ENCODE measurements at regions not wholly inside any gene's neighbourhood (a gene's known extent, or its start where the extent isn't known, plus 50 kb on each side); places are given as distances from the start of the nearest gene placed in this dataset.

GRCh38 chr2:216914491-216914890 lies 54.6 kb upstream of the TNP1 start:
- no peaks in the 10 kb centered on the region for H3K9me3 ChIP-seq
- H3K4me1 ChIP-seq, result no peaks in the 10 kb centered on the region
- WGBS, 5 donors, result 76 to 91% (median 84%) methylated on average over 3 of the region's 3 CpGs
- H3K27ac ChIP-seq, result no peak overlapping the region
- H3K4me3 ChIP-seq, result no peak overlapping the region
- no peak for DNase-seq
- no peaks in the 10 kb centered on the region for H3K36me3 ChIP-seq
- H3K27me3 ChIP-seq, result no peaks in the 10 kb centered on the region
- TF ChIP-seq POLR2AphosphoS5 (IDR thresholded peaks at IDR 0.05), result no peak
- TF ChIP-seq CTCF (IDR thresholded peaks at IDR 0.05), result no peak
- no peak for TF ChIP-seq EP300 (IDR thresholded peaks at IDR 0.05)
- no peak for TF ChIP-seq POLR2A (IDR thresholded peaks at IDR 0.05)
- intact Hi-C loops (cut with DNase I; ENCODE audit: low total_unique reads), result no loop called here

DNA sequence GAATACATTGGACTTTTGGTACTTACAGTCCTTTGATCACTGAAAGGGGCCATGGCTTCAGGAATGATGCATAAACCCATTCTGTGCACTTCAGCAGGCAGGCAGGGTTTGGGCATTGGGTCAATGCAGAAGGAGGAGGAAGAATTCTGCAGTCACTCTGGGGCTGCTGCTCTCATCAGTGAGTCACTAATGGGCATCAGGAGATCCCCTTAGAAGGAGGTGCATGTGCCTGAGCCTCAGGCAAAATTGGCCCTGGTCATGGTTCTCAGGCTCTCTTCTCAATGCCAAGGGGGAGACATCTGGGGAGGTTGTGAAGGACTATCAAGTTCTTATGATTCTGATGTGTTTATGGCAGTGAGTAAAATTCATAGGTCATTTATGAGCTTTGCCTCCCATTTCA lies 52.0 kb upstream of the TNP1 start:
- H3K36me3 ChIP-seq, result no peaks in the 10 kb centered on the region
- no peaks in the 10 kb centered on the region for H3K27me3 ChIP-seq
- no peak overlapping the region for H3K4me3 ChIP-seq
- H3K9me3 ChIP-seq, result no peaks in the 10 kb centered on the region
- no peak for TF ChIP-seq POLR2A (IDR thresholded peaks at IDR 0.05)
- TF ChIP-seq CTCF (IDR thresholded peaks at IDR 0.05), result no peak
- TF ChIP-seq EP300 (IDR thresholded peaks at IDR 0.05), result no peak
- TF ChIP-seq POLR2AphosphoS5 (IDR thresholded peaks at IDR 0.05), result no peak
- no peak overlapping the region for H3K27ac ChIP-seq
- no peak for DNase-seq
- intact Hi-C loops (cut with DNase I; ENCODE audit: low total_unique reads), result no loop called here
- no peaks in the 10 kb centered on the region for H3K4me1 ChIP-seq

DNA sequence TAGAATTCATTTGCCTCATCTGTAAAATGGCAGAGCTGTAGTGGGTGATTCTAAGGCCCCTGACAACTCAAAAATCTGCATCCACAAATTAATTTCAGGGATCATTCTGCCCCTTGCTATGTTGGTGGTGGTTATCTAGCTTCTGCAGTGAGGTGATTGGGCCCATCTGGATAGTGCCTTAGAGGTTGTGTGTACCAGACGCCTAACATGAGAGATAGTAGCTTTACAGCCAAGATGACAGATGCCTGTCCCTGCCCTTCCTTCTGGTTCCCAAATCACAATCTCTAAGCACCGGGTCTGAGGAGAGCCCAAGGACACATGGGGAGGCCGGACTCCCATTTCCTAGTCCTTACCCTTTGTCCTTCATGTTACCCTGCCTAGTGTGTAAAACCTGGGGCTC lies 51.1 kb upstream of the TNP1 start:
- Histone ChIP-seq H3K4me1 (no peaks in the 10 kb centered on the region), H3K4me3 (no peak overlapping the region), H3K36me3 (no peaks in the 10 kb centered on the region), H3K9me3 (no peaks in the 10 kb centered on the region), H3K27ac (no peak overlapping the region), H3K27me3 (no peaks in the 10 kb centered on the region)
- 77 to 86% (median 85%) methylated on average over 3 of the region's 3 CpGs for WGBS, 5 donors
- TF ChIP-seq POLR2A (IDR thresholded peaks at IDR 0.05), result no peak
- TF ChIP-seq CTCF (IDR thresholded peaks at IDR 0.05), result no peak
- no peak for TF ChIP-seq EP300 (IDR thresholded peaks at IDR 0.05)
- TF ChIP-seq POLR2AphosphoS5 (IDR thresholded peaks at IDR 0.05), result no peak
- DNase-seq, result no peak
- intact Hi-C loops (cut with DNase I; ENCODE audit: low total_unique reads), result no loop called here

- Histone ChIP-seq H3K27ac (no peak overlapping the region), H3K4me3 (no peak overlapping the region), H3K36me3 (no peaks in the 10 kb centered on the region), H3K9me3 (no peaks in the 10 kb centered on the region), H3K27me3 (no peaks in the 10 kb centered on the region), H3K4me1 (no peaks in the 10 kb centered on the region)
- intact Hi-C loops (cut with DNase I; ENCODE audit: low total_unique reads), result no loop called here
- WGBS, 5 donors, result 51 to 73% (median 60%) methylated on average over 8 of the region's 8 CpGs
- TF ChIP-seq POLR2A (IDR thresholded peaks at IDR 0.05) (no peak), CTCF (IDR thresholded peaks at IDR 0.05) (no peak), POLR2AphosphoS5 (IDR thresholded peaks at IDR 0.05) (no peak), EP300 (IDR thresholded peaks at IDR 0.05) (no peak)
- no peak for DNase-seq
Observed at GRCh38 chr2:216909541-216910210, 49.8 kb upstream of the TNP1 start.

Small RNA genes in the stretch of these regions (small RNA-seq; reads per million reads assigned to genes)
- 0 reads per million in 4 donors for gene RF01983
